Erythroblast (primary cell): ENCODE measurements at regions not wholly inside any gene's neighbourhood (a gene's known extent, or its start where the extent isn't known, plus 50 kb on each side); places are given as distances from the start of the nearest gene placed in this dataset.

Source experiments
- GATA1 ChIP-seq: IDR thresholded peaks from 2 replicates; pipeline ENCODE4 v1.6.1; 2011; ENCODE audit warnings: low read depth, mild to moderate bottlenecking, control low read depth, low read length, moderate library complexity
- POLR2A ChIP-seq: IDR thresholded peaks from 2 replicates; pipeline ENCODE4 v1.6.1; 2011; ENCODE audit warnings: mild to moderate bottlenecking, low read length

- TF ChIP-seq GATA1 (no peak), POLR2A (no peak)
Measured at GRCh38 chr7:156577645-156578577, 62.7 kb upstream of the RNF32 start.
